ENCODE measurements at regions not wholly inside any gene's neighbourhood (a gene's known extent, or its start where the extent isn't known, plus 50 kb on each side); places are given as distances from the start of the nearest gene placed in this dataset.
A peak's percentile ranks its signal among the peaks of the same experiment; 100 is the strongest.

DNA sequence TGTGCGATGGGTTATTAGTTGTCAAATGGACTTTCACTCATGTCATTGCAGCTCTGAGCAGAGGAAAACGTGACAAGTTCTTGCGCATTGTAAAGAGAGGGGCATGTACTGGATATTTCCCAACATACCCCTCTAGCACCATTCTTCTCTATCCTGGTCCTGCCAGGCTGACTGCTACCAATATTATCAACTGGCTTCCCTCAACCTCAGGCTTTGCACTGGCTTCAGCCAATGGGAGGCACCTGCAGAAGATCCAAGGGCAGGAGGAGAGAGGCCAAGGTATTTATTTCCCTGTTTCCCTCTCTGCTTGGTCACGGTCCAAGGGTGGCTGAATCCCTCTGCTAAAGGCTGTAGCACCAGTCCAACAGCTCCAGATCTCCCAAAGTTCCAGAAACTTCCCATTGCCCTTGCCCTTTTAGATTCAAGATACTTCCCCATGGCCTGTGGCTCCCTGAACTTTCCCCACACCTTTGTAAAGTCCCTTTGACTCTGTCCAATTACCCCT lies 175.6 kb upstream of the NECTIN1 start:
- no peak for DNase-seq

DNA sequence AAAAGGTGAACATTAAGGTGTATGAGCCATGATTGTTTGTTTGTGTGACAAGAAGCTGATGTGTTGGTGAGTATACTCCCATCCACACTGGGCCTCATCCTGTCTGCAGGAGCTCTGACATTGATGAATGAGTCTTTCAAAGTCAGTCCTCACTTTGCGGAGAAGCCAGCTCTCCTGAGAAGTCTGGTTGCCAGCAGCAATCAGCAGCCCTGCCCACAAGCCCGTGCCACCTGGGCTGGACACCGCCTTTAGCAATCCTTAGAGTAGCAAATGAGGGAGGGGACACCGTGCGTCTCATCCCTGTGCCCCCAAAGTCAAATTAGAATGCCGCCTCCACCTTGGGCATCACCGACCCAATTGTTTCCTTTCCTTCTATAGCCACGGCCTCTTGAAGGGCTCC lies 174.8 kb upstream of the NECTIN1 start:
- no peak for DNase-seq

GRCh38 chr11:119903389-119903788 lies 174.4 kb upstream of the NECTIN1 start:
- DNase-seq: peak in 1 of 2 experiments; percentile 41

DNA sequence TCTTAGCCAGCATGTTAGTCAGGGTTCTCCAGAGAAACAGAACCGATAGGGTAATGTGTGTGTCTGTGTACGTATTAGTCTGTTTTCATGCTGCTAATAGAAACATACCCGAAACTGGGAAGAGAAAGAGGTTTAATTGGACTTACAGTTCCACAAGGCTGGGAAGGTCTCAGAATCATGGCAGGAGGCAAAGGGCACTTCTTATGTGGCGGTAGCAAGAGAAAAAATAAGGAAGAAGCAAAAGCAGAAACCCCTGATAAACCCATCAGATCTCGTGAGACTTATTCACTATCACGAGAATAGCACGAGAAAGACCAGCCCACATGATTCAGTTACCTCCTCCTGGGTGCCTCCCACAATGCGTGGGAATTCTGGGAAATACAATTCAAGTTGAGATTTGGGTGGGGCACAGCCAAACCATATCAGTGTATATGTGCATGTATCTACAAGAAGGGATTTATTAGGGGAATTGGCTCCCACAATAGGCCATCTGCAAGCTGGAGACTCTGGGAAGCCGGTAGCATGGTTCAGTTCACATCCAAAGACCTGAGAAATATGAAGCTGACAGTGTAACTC lies 173.7 kb upstream of the NECTIN1 start:
- no peak for DNase-seq

DNA sequence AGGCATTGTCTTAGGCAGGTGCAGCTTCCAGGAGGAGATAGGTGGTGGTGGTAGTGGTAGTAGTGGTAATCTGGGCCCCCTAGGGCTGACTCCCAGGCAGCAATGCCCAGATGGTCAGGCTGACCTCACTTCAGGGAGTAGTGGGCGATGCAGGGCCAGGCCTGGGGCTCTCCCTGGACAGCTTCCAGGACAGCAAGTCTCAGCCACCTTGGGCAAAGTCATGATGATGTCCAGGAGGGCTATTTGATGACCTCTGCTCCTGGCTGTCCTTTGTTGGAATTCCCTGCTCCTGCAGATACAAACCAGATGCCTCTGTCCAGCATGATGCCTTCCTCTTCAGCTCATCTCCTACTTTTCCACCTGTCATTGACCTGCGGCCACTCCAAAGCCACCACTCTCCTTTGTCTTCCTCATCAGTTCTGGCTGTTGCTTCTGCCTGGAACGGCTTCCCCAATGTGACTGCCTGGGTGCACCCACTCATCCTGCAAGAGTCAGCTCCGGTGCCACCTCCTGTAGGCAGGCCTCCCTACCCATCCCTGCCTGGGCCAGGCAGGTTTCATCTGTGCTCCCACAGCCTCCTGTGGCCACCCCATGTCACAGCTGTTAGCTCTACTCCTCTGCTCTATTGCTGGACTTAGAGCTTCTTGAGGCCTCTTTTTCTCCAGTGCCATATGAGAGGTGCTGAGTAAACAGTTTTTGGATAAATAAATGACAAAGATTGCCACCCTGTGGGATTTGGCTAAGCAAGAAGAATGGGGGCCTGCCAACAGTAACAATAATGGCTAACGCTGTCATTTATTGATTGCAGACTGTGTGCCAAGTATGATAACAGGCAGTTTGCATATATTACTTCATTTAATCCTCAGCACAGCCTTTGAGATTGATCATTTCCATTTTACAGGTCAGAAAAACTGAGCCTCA lies 172.9 kb upstream of the NECTIN1 start:
- DNase-seq: no peak

DNA sequence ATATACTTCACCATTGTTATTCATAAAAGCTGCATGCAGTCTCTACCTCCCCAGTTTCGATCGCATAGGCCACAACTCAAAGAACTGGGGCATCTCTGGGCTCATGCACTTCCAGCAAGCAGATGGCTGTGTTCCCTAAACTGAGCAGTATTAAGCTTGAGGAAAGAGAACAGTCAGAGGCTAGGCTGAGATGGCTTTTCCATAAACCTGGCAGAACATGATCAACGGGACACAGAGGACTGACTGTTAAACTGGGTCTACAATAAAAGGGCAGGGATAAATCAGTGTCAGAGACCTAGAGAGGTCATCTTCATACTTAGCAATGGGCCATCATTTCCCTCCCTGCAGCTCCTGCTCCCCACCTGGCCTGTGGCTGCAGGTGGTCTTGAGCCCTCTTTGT lies 171.0 kb upstream of the NECTIN1 start:
- no peak for DNase-seq

GRCh38 chr11:119897576-119897975 lies 168.6 kb upstream of the NECTIN1 start:
- DNase-seq: no peak

- DNase-seq: no peak
Observed at GRCh38 chr11:119897046-119897440, 168.0 kb upstream of the NECTIN1 start.

GRCh38 chr11:119896387-119897045 lies 167.5 kb upstream of the NECTIN1 start:
- no peak for DNase-seq

DNA sequence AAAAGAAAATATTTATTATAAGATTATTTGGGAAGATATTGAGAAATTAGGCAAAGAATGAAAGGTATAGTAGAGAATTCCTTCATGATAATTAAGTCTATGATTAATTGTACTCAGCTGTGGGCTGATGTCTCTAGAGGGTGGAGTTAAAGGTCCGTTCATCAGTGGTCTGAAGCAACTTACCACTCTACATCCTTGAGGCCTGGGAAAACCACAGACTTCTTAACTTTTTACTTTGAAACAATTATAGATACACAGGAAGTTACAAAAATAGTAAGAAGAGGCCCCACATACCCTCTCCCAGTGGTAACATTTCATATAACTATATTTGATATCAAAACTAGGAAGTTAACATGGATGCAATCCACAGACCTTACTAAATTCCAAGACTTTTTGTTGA lies 167.0 kb upstream of the NECTIN1 start:
- no peak for DNase-seq

GRCh38 chr11:119894916-119895315 lies 165.9 kb upstream of the NECTIN1 start:
- no peak for DNase-seq

DNA sequence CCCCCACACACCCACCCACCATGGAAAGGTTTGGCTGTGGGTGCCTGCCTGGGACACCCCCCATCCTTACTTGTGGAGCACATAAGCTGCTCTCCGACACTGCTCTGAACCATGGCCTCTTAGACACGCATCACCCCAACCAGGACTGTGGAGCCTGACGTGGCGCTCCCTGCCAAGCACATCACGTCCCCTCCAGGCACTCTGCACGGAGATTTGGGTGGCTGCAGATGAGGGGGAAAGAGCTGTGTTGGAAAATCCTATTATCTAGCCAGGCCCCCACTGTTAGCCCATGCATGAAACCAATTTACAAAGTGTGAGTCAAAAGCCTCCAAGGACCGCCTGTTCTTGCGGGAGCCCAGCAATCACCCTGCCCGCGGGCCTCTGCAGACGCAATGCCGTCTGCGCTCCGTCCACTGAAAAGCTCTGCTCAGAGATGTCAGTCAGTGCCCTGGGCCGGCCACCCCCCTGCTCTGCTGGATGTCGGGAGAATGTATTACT lies 163.4 kb upstream of the NECTIN1 start:
- no peak for DNase-seq

GRCh38 chr11:119891055-119891768 lies 162.2 kb upstream of the NECTIN1 start:
- DNase-seq: no peak

DNA sequence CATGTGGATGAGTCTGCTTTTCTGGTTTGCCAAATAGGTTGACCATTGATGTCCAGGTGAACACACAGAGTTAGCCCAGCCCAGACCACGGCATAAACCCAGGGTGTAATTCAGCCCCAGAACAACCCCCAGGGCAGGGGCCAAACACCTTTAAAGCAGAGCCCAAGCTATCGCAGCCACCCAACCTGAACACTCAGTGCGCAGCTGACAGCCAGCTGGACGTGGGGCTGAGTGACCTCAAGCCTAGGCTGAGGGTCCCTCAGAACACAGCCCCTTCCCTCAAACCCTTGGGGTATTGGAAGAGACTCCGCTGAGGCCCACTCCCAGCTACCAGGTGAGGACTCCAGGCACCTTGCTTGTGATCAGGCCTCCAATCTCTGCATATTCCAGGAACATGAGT lies 161.5 kb upstream of the NECTIN1 start:
- no peak for DNase-seq

- no peak for DNase-seq
Observed at GRCh38 chr11:119889728-119890280, 160.8 kb upstream of the NECTIN1 start.

DNA sequence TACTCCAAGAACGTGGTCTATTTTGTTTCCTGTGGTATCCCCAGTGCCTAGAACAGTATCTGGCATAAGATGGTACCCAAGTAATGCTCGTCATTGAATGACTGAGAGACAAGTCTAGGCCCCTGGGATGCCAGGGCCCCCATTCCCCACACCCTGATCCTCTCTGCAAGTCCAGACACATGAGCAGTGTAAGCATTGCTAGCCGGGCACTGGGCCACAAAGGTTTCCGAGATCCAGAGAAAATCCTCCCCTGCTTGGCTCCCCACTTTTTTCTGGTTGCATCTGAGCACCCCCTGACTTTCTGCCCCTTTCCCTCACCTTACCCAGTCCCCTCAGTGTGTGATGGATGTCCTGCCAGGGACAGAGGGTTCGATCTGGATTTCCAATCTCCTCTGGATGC lies 160.1 kb upstream of the NECTIN1 start:
- no peak for DNase-seq

DNA sequence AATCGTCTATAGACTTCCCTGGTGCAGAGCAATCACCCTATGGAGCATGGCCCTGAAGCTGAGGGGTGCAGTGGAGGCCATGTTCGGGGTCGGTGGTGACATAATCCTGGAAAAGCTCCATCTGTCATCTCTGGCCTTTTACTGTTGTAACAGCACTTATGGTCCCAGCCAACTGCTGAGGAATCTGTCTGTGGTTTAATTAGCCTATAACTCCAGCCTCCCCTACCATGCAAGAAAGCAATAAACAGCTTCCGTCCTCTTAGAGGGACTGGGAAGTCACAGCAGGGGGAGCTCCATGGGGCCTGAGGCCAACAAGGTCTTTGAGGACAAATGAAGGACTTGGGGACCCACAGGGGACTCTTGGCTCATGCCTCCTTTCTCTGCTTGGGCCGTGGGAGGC lies 159.1 kb upstream of the NECTIN1 start:
- no peak for DNase-seq

DNA sequence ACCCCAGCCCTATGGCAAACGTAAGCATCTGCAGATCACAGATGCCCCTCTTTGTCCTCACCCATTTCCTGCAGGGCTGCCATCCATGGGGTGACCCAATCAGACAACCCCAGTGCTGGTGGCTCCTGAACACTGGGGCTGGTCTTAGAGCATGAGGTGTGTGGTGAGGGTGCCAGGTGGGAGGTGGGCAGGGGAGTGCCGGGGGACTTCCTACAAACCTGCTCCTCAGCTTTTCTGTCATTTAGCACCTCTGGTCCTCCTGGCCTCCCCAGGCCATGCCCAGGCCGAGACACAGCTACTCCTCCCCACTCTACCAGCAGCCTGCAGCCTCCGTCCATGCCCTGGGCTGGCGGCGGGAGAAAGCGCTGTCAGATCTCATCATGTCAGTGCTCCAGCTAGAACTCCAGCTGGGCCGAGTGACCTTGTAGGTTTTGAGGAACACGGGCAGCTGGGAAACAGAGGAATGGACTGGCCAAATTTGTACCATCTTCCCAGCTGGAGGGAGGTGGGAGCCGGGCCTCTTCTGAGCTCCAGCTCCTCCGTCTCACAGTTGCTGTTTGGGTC lies 157.7 kb upstream of the NECTIN1 start:
- no peak for DNase-seq

DNA sequence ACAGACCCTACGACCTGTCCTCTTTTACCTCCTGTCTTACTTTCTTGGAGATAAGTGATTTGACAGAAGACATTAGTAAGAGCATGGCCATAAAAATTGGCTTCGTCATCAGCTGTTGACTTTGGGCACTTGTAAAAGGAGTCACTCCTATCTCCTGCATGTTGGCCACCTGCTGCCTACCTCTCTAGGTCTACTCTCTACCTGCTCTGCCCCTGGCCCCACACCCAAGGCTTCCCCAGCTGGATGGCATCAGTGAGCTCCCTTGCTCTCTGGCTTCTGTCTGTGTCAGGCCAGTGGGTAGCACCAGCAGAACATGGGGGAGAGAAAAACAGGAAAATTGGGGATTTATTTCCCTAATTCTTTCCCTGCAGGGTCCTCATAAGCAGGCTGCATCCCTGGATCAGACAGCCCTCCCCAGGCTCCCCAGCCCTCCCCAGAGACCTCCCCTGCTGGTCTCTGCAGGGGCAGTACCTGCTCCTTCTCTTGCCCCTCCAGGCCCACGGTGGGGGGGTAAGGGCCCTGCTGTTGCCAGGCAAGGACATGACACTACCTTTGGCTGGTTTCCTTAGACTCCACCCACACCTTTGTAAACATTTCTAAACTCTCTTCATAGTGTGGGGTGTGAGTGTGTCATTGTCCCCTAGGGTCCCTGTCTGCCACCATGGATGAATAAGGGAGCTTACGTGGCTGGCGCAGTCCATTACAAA lies 157.0 kb upstream of the NECTIN1 start:
- no peak for DNase-seq

DNA sequence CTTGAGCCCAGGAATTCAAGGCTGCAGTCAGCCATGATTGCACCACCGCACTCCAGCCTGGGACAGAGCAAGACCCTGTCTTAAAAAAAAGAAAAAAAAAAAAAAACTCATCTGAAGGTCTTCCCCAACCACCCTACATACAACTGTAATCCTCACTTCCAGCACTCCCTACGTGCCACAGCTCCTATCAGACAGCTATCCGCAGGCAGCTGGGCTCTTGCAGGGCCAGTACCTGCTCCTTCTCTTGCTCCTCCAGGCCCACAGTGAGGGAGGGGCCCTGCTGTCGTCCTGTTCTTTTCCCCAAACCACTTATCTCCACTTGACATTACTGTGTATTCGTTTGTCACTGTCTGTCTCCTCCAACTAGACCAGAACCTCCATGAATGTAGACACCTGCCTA lies 156.1 kb upstream of the NECTIN1 start:
- DNase-seq: no peak

DNA sequence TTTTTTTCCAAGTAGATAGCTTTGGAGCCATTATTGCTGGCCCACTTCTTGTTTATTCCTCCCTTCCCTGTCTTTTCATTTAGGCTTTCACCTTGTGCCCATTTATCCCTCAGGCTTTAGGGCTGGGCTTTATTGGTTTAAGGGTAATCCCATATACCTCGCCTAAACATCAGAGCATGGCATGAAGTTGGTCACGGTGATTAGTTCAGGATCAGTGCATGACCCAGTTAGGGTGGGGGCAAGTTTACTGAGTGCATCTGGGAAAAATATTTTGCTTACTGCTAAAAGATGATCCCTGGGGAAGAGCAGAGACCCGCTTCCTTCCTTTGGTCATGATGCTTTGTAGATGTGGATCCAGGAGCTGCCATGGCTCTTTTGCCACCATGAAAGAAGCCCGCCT lies 153.3 kb upstream of the NECTIN1 start:
- DNase-seq: no peak

- no peak for DNase-seq
Observed at GRCh38 chr11:119880873-119881272, 151.9 kb upstream of the NECTIN1 start.

Measured in NCI-H526 (cell line).